Tibial nerve (tissue), 4 donors: ENCODE measurements at regions not wholly inside any gene's neighbourhood (a gene's known extent, or its start where the extent isn't known, plus 50 kb on each side); places are given as distances from the start of the nearest gene placed in this dataset.

ENCODE experiments used
- CTCF ChIP-seq, 5 experiments: fragments of 200-600 bp in 3 of 5; fragments of 450-650 bp in 2 of 5; sonication (generic) in 3 of 5; IDR thresholded peaks; one replicate each; pipeline ENCODE4 v1.5.1; 2016 to 2019; ENCODE audit warnings: antibody characterized with exemption in 5 of 5, mild to moderate bottlenecking in 3 of 5, moderate library complexity in 2 of 5
- EP300 ChIP-seq, 2 donors: sonication (generic); formaldehyde crosslinking; IDR thresholded peaks; one replicate each; pipeline ENCODE4 v1.6.1; 2017; ENCODE audit warnings: antibody characterized with exemption in 2 of 2, mild to moderate bottlenecking in 1 of 2
- POLR2A ChIP-seq, 2 donors: fragments of 450-650 bp; IDR thresholded peaks; one replicate each; pipeline ENCODE4 v1.6.1; 2017; ENCODE audit warnings: antibody characterized with exemption in 2 of 2, mild to moderate bottlenecking in 2 of 2, moderate library complexity in 2 of 2

DNA sequence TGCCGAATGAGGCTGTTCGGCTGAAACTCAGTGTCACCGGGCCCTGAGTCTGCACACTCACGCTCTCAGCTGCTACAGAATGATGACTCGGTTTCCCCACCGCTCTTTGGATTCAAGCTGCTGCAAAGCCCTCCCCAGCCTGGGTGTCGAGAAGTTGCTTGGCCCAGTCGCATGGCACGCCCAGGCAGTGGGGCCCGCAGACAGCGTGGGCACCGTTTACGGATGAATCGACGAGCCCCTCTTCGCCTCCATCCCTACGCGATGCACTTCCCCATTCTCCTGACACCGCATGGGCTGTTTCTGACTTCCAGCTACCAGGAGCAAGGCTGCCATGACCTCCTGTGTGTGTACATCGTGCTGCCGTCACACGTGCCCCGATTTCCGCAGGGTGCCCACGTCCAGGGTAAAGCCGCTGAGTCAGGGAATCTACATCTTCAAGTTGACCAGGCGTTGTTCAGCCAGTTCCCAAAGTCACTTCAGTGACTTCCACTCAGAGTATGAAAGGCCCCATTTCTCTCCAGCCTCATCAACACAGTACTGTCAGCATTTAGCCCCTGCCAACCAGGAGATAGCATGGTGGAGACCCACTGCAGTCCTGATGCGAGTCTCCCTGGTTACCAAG lies 60.3 kb upstream of the GPC1 start:
- TF ChIP-seq EP300 (IDR thresholded peaks at IDR 0.05) (no peak), CTCF (IDR thresholded peaks at IDR 0.05) (no peak), POLR2A (IDR thresholded peaks at IDR 0.05) (no peak)
